Mesendoderm (in vitro differentiated cells): ENCODE measurements at regions not wholly inside any gene's neighbourhood (a gene's known extent, or its start where the extent isn't known, plus 50 kb on each side); places are given as distances from the start of the nearest gene placed in this dataset.

Source experiments
- DNase-seq: peaks from one replicate; pipeline ENCODE4 v3.0.0; 2013
- H2AK5ac ChIP-seq: 2 replicates; pipeline ENCODE4 v1.6.1; 2013; ENCODE audit warnings: low read length, inconsistent platforms
- H2BK120ac ChIP-seq: 2 replicates; pipeline ENCODE4 v1.6.1; 2013; ENCODE audit warnings: low read depth, mild to moderate bottlenecking, low read length, moderate library complexity, mixed read lengths
- H2BK15ac ChIP-seq: replicated peaks from 2 replicates; pipeline ENCODE4 v1.6.1; 2013; ENCODE audit warnings: low read depth, mild to moderate bottlenecking, moderate library complexity
- H2BK5ac ChIP-seq: 2 replicates; pipeline ENCODE4 v1.6.1; 2013; ENCODE audit warnings: low read length, inconsistent platforms
- H3K18ac ChIP-seq: 2 replicates; pipeline ENCODE4 v1.6.1; 2013; ENCODE audit warnings: mild to moderate bottlenecking, low read length, mixed read lengths
- H3K23ac ChIP-seq: one replicate; pipeline ENCODE4 v1.6.1; 2013; ENCODE audit warnings: low read length
- H3K27ac ChIP-seq: 2 replicates; pipeline ENCODE4 v1.5.1; 2013; ENCODE audit warnings: low read depth, mild to moderate bottlenecking, inconsistent platforms, low read length, moderate library complexity
- H3K27me3 ChIP-seq: 2 replicates; pipeline ENCODE4 v1.6.1; 2013; ENCODE audit warnings: low read length, control low read depth, mild to moderate bottlenecking, inconsistent platforms; ENCODE audit not compliant: insufficient read depth, poor library complexity
- H3K36me3 ChIP-seq: 2 replicates; pipeline ENCODE4 v1.6.1; 2013; ENCODE audit warnings: low read length, inconsistent platforms; ENCODE audit not compliant: control insufficient read depth, insufficient read depth
- H3K4ac ChIP-seq: one replicate; pipeline ENCODE4 v1.6.1; 2013; ENCODE audit warnings: low read depth, mild to moderate bottlenecking, low read length, moderate library complexity
- H3K4me1 ChIP-seq: 2 replicates; pipeline ENCODE4 v1.6.1; 2013; ENCODE audit warnings: low read depth, low read length, inconsistent platforms; ENCODE audit not compliant: control insufficient read depth
- H3K4me2 ChIP-seq: 2 replicates; pipeline ENCODE4 v1.6.1; 2013; ENCODE audit warnings: low read length
- H3K4me3 ChIP-seq: 2 replicates; pipeline ENCODE4 v1.5.1; 2013; ENCODE audit warnings: mild to moderate bottlenecking, low read length
- H3K56ac ChIP-seq: one replicate; pipeline ENCODE4 v1.6.1; 2013; ENCODE audit warnings: low read length
- H3K79me1 ChIP-seq: 2 replicates; pipeline ENCODE4 v1.6.1; 2013; ENCODE audit warnings: low read length, inconsistent platforms
- H3K79me2 ChIP-seq: 2 replicates; pipeline ENCODE4 v1.6.1; 2013; ENCODE audit warnings: mild to moderate bottlenecking, low read length; ENCODE audit not compliant: control insufficient read depth, insufficient read depth
- H3K9ac ChIP-seq: 2 replicates; pipeline ENCODE4 v1.6.1; 2013; ENCODE audit warnings: low read length, inconsistent platforms
- H4K5ac ChIP-seq: one replicate; pipeline ENCODE4 v1.6.1; 2013; ENCODE audit warnings: low read length
- H4K8ac ChIP-seq: one replicate; pipeline ENCODE4 v1.6.1; 2013; ENCODE audit warnings: low read depth, mild to moderate bottlenecking, control low read depth, low read length, moderate library complexity
- WGBS: extraction: QIAGEN DNeasy Blood & Tissue Kit; methylation state at CpG from one replicate; pipeline ENCODE4 v1.1.7; 2013; ENCODE audit warnings: low lambda C conversion rate, missing lambda C conversion rate; ENCODE audit not compliant: insufficient coverage; ENCODE audit errors: extremely low coverage; 5-methylcytosine and 5-hydroxymethylcytosine counted together

- Histone ChIP-seq H4K8ac (no peak overlapping the region), H3K4me3 (no peak overlapping the region), H3K27ac (no peak overlapping the region), H3K79me2 (no peaks in the 10 kb centered on the region), H3K4ac (no peak overlapping the region), H2BK15ac (no peak overlapping the region), H2BK5ac (no peak overlapping the region), H4K5ac (no peak overlapping the region), H3K4me1 (no peaks in the 10 kb centered on the region), H3K56ac (no peak overlapping the region), H3K9ac (no peak overlapping the region), H3K27me3 (no peaks in the 10 kb centered on the region), H3K36me3 (no peaks in the 10 kb centered on the region), H3K4me2 (no peak overlapping the region), H2AK5ac (no peak overlapping the region), H3K18ac (no peak overlapping the region), H3K23ac (no peak overlapping the region), H2BK120ac (no peak overlapping the region), H3K79me1 (no peaks in the 10 kb centered on the region)
- WGBS: no CpG with 5 or more reads among the region's 7 CpGs
- no peak for DNase-seq
These were observed 315.1 kb upstream of the IGF1R start for GRCh38 chr15:98333251-98333650.

GRCh38 chr15:98342911-98343310, 305.4 kb upstream of the IGF1R start:
- no peak overlapping the region for H2BK120ac ChIP-seq
- no peaks in the 10 kb centered on the region for H3K27me3 ChIP-seq
- no peak overlapping the region for H2BK5ac ChIP-seq
- H4K5ac ChIP-seq: no peak overlapping the region
- WGBS: no CpG with 5 or more reads among the region's 3 CpGs
- H3K9ac ChIP-seq: no peak overlapping the region
- no peaks in the 10 kb centered on the region for H3K79me2 ChIP-seq
- no peak overlapping the region for H3K18ac ChIP-seq
- H2AK5ac ChIP-seq: no peak overlapping the region
- H3K36me3 ChIP-seq: no peaks in the 10 kb centered on the region
- no peak overlapping the region for H3K4me3 ChIP-seq
- no peak overlapping the region for H3K23ac ChIP-seq
- no peaks in the 10 kb centered on the region for H3K4me1 ChIP-seq
- no peak for DNase-seq
- H3K4me2 ChIP-seq: no peak overlapping the region
- no peak overlapping the region for H3K4ac ChIP-seq
- no peak overlapping the region for H3K56ac ChIP-seq
- H3K79me1 ChIP-seq: no peaks in the 10 kb centered on the region
- no peak overlapping the region for H3K27ac ChIP-seq
- no peak overlapping the region for H2BK15ac ChIP-seq
- no peak overlapping the region for H4K8ac ChIP-seq

GRCh38 chr15:98344591-98344990, 303.7 kb upstream of the IGF1R start:
- H3K4ac ChIP-seq: no peak overlapping the region
- no peak overlapping the region for H2BK120ac ChIP-seq
- no peak overlapping the region for H2AK5ac ChIP-seq
- no peak overlapping the region for H4K8ac ChIP-seq
- no peak for DNase-seq
- no peaks in the 10 kb centered on the region for H3K36me3 ChIP-seq
- H2BK15ac ChIP-seq: no peak overlapping the region
- H3K56ac ChIP-seq: no peak overlapping the region
- H3K18ac ChIP-seq: no peak overlapping the region
- H4K5ac ChIP-seq: no peak overlapping the region
- no peak overlapping the region for H3K4me3 ChIP-seq
- no peaks in the 10 kb centered on the region for H3K79me2 ChIP-seq
- H3K9ac ChIP-seq: no peak overlapping the region
- no peak overlapping the region for H3K23ac ChIP-seq
- H3K79me1 ChIP-seq: no peaks in the 10 kb centered on the region
- no CpG with 5 or more reads among the region's 2 CpGs for WGBS
- H3K27me3 ChIP-seq: no peaks in the 10 kb centered on the region
- no peak overlapping the region for H3K27ac ChIP-seq
- H3K4me1 ChIP-seq: no peaks in the 10 kb centered on the region
- no peak overlapping the region for H3K4me2 ChIP-seq
- no peak overlapping the region for H2BK5ac ChIP-seq

GRCh38 chr15:98347001-98347400, 301.3 kb upstream of the IGF1R start:
- no peak overlapping the region for H3K56ac ChIP-seq
- no peak overlapping the region for H3K23ac ChIP-seq
- no peak overlapping the region for H4K8ac ChIP-seq
- H4K5ac ChIP-seq: no peak overlapping the region
- no peak overlapping the region for H3K18ac ChIP-seq
- no peak overlapping the region for H2AK5ac ChIP-seq
- no peak overlapping the region for H2BK15ac ChIP-seq
- H2BK5ac ChIP-seq: no peak overlapping the region
- no peaks in the 10 kb centered on the region for H3K4me1 ChIP-seq
- no peaks in the 10 kb centered on the region for H3K79me1 ChIP-seq
- no CpG with 5 or more reads among the region's 7 CpGs for WGBS
- no peak overlapping the region for H2BK120ac ChIP-seq
- H3K27ac ChIP-seq: no peak overlapping the region
- no peak overlapping the region for H3K4ac ChIP-seq
- H3K4me3 ChIP-seq: no peak overlapping the region
- DNase-seq: no peak
- no peaks in the 10 kb centered on the region for H3K36me3 ChIP-seq
- H3K4me2 ChIP-seq: no peak overlapping the region
- H3K79me2 ChIP-seq: no peaks in the 10 kb centered on the region
- H3K27me3 ChIP-seq: no peaks in the 10 kb centered on the region
- H3K9ac ChIP-seq: no peak overlapping the region

GRCh38 chr15:98347866-98348265, 300.5 kb upstream of the IGF1R start:
- Histone ChIP-seq H3K79me2 (no peaks in the 10 kb centered on the region), H3K18ac (no peak overlapping the region), H3K36me3 (no peaks in the 10 kb centered on the region), H2BK15ac (no peak overlapping the region), H3K4me2 (no peak overlapping the region), H3K4me1 (no peaks in the 10 kb centered on the region), H4K8ac (no peak overlapping the region), H2AK5ac (no peak overlapping the region), H3K56ac (no peak overlapping the region), H3K27ac (no peak overlapping the region), H2BK120ac (no peak overlapping the region), H2BK5ac (no peak overlapping the region), H3K4me3 (no peak overlapping the region), H3K4ac (no peak overlapping the region), H4K5ac (no peak overlapping the region), H3K27me3 (no peaks in the 10 kb centered on the region), H3K9ac (no peak overlapping the region), H3K79me1 (no peaks in the 10 kb centered on the region), H3K23ac (no peak overlapping the region)
- DNase-seq: no peak
- WGBS: no CpG with 5 or more reads among the region's 7 CpGs

GRCh38 chr15:98350276-98350675, 298.1 kb upstream of the IGF1R start:
- Histone ChIP-seq H3K27ac (no peak overlapping the region), H3K79me1 (no peaks in the 10 kb centered on the region), H3K23ac (no peak overlapping the region), H3K4me2 (no peak overlapping the region), H2BK120ac (no peak overlapping the region), H2BK15ac (no peak overlapping the region), H3K56ac (no peak overlapping the region), H2BK5ac (no peak overlapping the region), H3K27me3 (no peaks in the 10 kb centered on the region), H3K18ac (no peak overlapping the region), H3K4ac (no peak overlapping the region), H3K9ac (no peak overlapping the region), H4K8ac (no peak overlapping the region), H3K4me1 (no peaks in the 10 kb centered on the region), H3K36me3 (no peaks in the 10 kb centered on the region), H2AK5ac (no peak overlapping the region), H3K79me2 (no peaks in the 10 kb centered on the region), H4K5ac (no peak overlapping the region), H3K4me3 (no peak overlapping the region)
- DNase-seq: no peak
- WGBS: no CpG with 5 or more reads among the region's 2 CpGs
